Ascending aorta (tissue), 2 donors: ENCODE measurements at regions not wholly inside any gene's neighbourhood (a gene's known extent, or its start where the extent isn't known, plus 50 kb on each side); places are given as distances from the start of the nearest gene placed in this dataset.

ENCODE experiments used
- DNase-seq, 2 donors: peaks; one replicate each; pipeline ENCODE4 v3.0.0-alpha.2; 2019; ENCODE audit warnings: low spot score in 2 of 2
- H3K27ac ChIP-seq, 2 donors: fragments of 200-600 bp; sonication (generic); one replicate each; pipeline ENCODE4 v1.5.1; 2016 to 2017; ENCODE audit warnings: mild to moderate bottlenecking in 1 of 2
- H3K27me3 ChIP-seq: fragments of 200-600 bp; sonication (generic); one replicate; pipeline ENCODE4 v1.5.1; 2017
- H3K36me3 ChIP-seq, 2 donors: fragments of 200-600 bp; sonication (generic); one replicate each; pipeline ENCODE4 v1.5.1; 2016
- H3K4me1 ChIP-seq, 2 donors: fragments of 200-600 bp; sonication (generic); one replicate each; pipeline ENCODE4 v1.5.1; 2016 to 2017; ENCODE audit warnings: mild to moderate bottlenecking in 1 of 2
- H3K4me3 ChIP-seq, 2 donors: fragments of 200-600 bp; sonication (generic); one replicate each; pipeline ENCODE4 v1.5.1; 2016 to 2017; ENCODE audit warnings: mild to moderate bottlenecking in 1 of 2
- H3K9me3 ChIP-seq, 2 donors: fragments of 200-600 bp; sonication (generic); one replicate each; pipeline ENCODE4 v1.5.1; 2016
- intact Hi-C: fragments of 100-400 bp; cut with DNase I; formaldehyde crosslinking; loops from one replicate; pipeline ENCODE4 v1.15.1; 2023
- TF ChIP-seq, protein P1 (sequence below), 3 experiments: fragments of 200-600 bp in 2 of 3; fragments of 450-650 bp in 1 of 3; sonication (generic) in 2 of 3; IDR thresholded peaks; one replicate each; pipeline ENCODE4 v1.5.1; 2016 to 2019; ENCODE audit warnings: antibody characterized with exemption in 3 of 3, mild to moderate bottlenecking in 1 of 3, moderate library complexity in 1 of 3

- Histone ChIP-seq H3K4me3 (no peak overlapping the region), H3K36me3 (no peaks in the 10 kb centered on the region), H3K27ac (no peak overlapping the region), H3K27me3 (no peaks in the 10 kb centered on the region), H3K9me3 (no peaks in the 10 kb centered on the region), H3K4me1 (no peaks in the 10 kb centered on the region)
- TF ChIP-seq, protein P1, sequence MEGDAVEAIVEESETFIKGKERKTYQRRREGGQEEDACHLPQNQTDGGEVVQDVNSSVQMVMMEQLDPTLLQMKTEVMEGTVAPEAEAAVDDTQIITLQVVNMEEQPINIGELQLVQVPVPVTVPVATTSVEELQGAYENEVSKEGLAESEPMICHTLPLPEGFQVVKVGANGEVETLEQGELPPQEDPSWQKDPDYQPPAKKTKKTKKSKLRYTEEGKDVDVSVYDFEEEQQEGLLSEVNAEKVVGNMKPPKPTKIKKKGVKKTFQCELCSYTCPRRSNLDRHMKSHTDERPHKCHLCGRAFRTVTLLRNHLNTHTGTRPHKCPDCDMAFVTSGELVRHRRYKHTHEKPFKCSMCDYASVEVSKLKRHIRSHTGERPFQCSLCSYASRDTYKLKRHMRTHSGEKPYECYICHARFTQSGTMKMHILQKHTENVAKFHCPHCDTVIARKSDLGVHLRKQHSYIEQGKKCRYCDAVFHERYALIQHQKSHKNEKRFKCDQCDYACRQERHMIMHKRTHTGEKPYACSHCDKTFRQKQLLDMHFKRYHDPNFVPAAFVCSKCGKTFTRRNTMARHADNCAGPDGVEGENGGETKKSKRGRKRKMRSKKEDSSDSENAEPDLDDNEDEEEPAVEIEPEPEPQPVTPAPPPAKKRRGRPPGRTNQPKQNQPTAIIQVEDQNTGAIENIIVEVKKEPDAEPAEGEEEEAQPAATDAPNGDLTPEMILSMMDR (IDR thresholded peaks at IDR 0.05), result no peak
- intact Hi-C loops, result no loop called here
- no peak for DNase-seq
Observed at GRCh38 chrX:123077631-123078030, 106.4 kb upstream of the GRIA3 start.

- Histone ChIP-seq H3K4me3 (no peak overlapping the region), H3K27ac (no peak overlapping the region), H3K9me3 (peaks cover 0 to 1% of the 10 kb centered on the region in 2 donors), H3K27me3 (no peaks in the 10 kb centered on the region), H3K4me1 (no peaks in the 10 kb centered on the region), H3K36me3 (no peaks in the 10 kb centered on the region)
- no peak for DNase-seq
- intact Hi-C loops, result no loop called here
- TF ChIP-seq, protein P1 (IDR thresholded peaks at IDR 0.05), result no peak
Observed at GRCh38 chrX:123080065-123080464, 104.0 kb upstream of the GRIA3 start.

GRCh38 chrX:123081776-123082175, 102.3 kb upstream of the GRIA3 start:
- Histone ChIP-seq H3K27ac (no peak overlapping the region), H3K36me3 (no peaks in the 10 kb centered on the region), H3K4me1 (no peaks in the 10 kb centered on the region), H3K9me3 (peaks cover 0 to 4% of the 10 kb centered on the region in 2 donors), H3K4me3 (no peak overlapping the region), H3K27me3 (no peaks in the 10 kb centered on the region)
- no peak for DNase-seq
- TF ChIP-seq, protein P1 (IDR thresholded peaks at IDR 0.05), result no peak
- intact Hi-C loops, result no loop called here

DNA sequence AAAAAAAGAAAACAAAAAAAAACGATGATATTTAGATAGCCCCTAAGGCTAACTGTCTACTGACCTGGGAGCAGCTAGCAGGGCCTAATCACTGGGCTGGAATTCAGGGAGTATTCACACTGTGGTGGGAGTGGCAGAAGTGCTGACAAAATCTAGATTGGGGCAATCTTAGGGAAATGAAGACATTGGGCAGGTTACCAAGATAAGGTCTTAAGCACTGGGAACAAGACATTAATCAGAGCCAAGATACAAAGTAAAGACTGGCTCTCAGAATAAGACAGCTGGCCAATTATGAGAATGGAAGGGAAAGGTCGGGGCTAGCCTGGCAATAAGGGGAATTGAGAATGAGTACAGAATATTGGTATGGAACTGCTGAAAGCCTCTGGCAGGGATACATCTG, 100.2 kb upstream of the GRIA3 start:
- no peaks in the 10 kb centered on the region for H3K36me3 ChIP-seq
- TF ChIP-seq, protein P1 (IDR thresholded peaks at IDR 0.05), result no peak
- intact Hi-C loops, result no loop called here
- H3K4me1 ChIP-seq, result no peaks in the 10 kb centered on the region
- no peaks in the 10 kb centered on the region for H3K27me3 ChIP-seq
- H3K9me3 ChIP-seq, result peaks cover 0 to 4% of the 10 kb centered on the region in 2 donors
- no peak overlapping the region for H3K27ac ChIP-seq
- DNase-seq, result no peak
- no peak overlapping the region for H3K4me3 ChIP-seq

- H3K4me3 ChIP-seq, result no peak overlapping the region
- H3K36me3 ChIP-seq, result no peaks in the 10 kb centered on the region
- TF ChIP-seq, protein P1 (IDR thresholded peaks at IDR 0.05), result no peak
- intact Hi-C loops, result no loop called here
- H3K27me3 ChIP-seq, result no peaks in the 10 kb centered on the region
- H3K4me1 ChIP-seq, result no peaks in the 10 kb centered on the region
- H3K27ac ChIP-seq, result no peak overlapping the region
- DNase-seq, result no peak
- H3K9me3 ChIP-seq, result peaks cover 0 to 4% of the 10 kb centered on the region in 2 donors
Observed at GRCh38 chrX:123084797-123085196, 99.3 kb upstream of the GRIA3 start.

- Histone ChIP-seq H3K4me3 (no peak overlapping the region), H3K36me3 (no peaks in the 10 kb centered on the region), H3K4me1 (no peaks in the 10 kb centered on the region), H3K27me3 (no peaks in the 10 kb centered on the region), H3K9me3 (peaks cover 0 to 4% of the 10 kb centered on the region in 2 donors), H3K27ac (no peak overlapping the region)
- DNase-seq, result no peak
- intact Hi-C loops, result no loop called here
- TF ChIP-seq, protein P1 (IDR thresholded peaks at IDR 0.05), result no peak
Observed at GRCh38 chrX:123085311-123085940, 98.7 kb upstream of the GRIA3 start.
